Retinal pigment epithelial cell (primary cell): ENCODE measurements at regions not wholly inside any gene's neighbourhood (a gene's known extent, or its start where the extent isn't known, plus 50 kb on each side); places are given as distances from the start of the nearest gene placed in this dataset.
"Not testable (repeated sequence)": the region's sequence is repeated elsewhere in the genome, so short reads cannot be mapped to it uniquely, and the experiment has no call there.

Experiments
- DNase-seq: peaks from one replicate; pipeline ENCODE4 v3.0.0-alpha.2; 2010; ENCODE audit warnings: low read depth
- H3K4me3 ChIP-seq: 2 replicates; pipeline ENCODE4 v1.5.1; 2011; ENCODE audit warnings: mild to moderate bottlenecking, low read length, control low read depth, moderate library complexity
- CTCF ChIP-seq: conservative IDR thresholded peaks from 2 replicates; pipeline ENCODE4 v1.5.1; 2011; ENCODE audit warnings: low read depth, low read length, control low read depth, inconsistent platforms

- DNase-seq, result no peak
- H3K4me3 ChIP-seq, result no peak overlapping the region
- TF ChIP-seq CTCF, result no peak
Observed at GRCh38 chr3:153463895-153464294, 301.9 kb downstream of the RAP2B start.

GRCh38 chr3:153469162-153469561, 307.1 kb downstream of the RAP2B start:
- no peak for TF ChIP-seq CTCF
- H3K4me3 ChIP-seq, result no peak overlapping the region
- DNase-seq, result no peak

- no peak for DNase-seq
- H3K4me3 ChIP-seq, result no peak overlapping the region
- no peak for TF ChIP-seq CTCF
Observed at GRCh38 chr3:153484842-153485241, 322.8 kb downstream of the RAP2B start.

- no peak for TF ChIP-seq CTCF
- H3K4me3 ChIP-seq, result no peak overlapping the region
- DNase-seq, result no peak
Observed at GRCh38 chr3:153495422-153495821, 333.4 kb downstream of the RAP2B start.

- no peak overlapping the region for H3K4me3 ChIP-seq
- TF ChIP-seq CTCF, result no peak
- DNase-seq, result no peak
Observed at GRCh38 chr3:153502682-153503081, 340.7 kb downstream of the RAP2B start.

- no peak for TF ChIP-seq CTCF
- no peak for DNase-seq
Observed at GRCh38 chr3:153503873-153504272, 341.8 kb downstream of the RAP2B start.

GRCh38 chr3:153506205-153506604, 344.2 kb downstream of the RAP2B start:
- not testable (repeated sequence) for DNase-seq, H3K4me3 ChIP-seq

More at GRCh38 chr3:153503873-153504272, 341.8 kb downstream of the RAP2B start:
- no peak overlapping the region for H3K4me3 ChIP-seq

- not testable (repeated sequence) for H3K4me3 ChIP-seq, DNase-seq
Observed at GRCh38 chr3:153506686-153507085, 344.7 kb downstream of the RAP2B start.
